MM.1S (cell line): ENCODE measurements at regions not wholly inside any gene's neighbourhood (a gene's known extent, or its start where the extent isn't known, plus 50 kb on each side); places are given as distances from the start of the nearest gene placed in this dataset.

ENCODE experiments used
- DNase-seq: peaks from one replicate; pipeline ENCODE4 v3.0.0-alpha.2; 2015
- H2AFZ ChIP-seq: fragments of 300-600 bp; sonication (generic); 2 replicates; pipeline ENCODE4 v1.6.0; 2016; ENCODE audit warnings: antibody characterized with exemption, low read length
- H3F3A ChIP-seq: fragments of 300-600 bp; sonication (generic); 2 replicates; pipeline ENCODE4 v1.6.1; 2016; ENCODE audit warnings: mild to moderate bottlenecking, antibody characterized with exemption, low read length, moderate library complexity, mixed read lengths; ENCODE audit not compliant: insufficient read depth
- H3K27ac ChIP-seq: fragments of 300-600 bp; sonication (generic); 2 replicates; pipeline ENCODE4 v1.5.1; 2016; ENCODE audit warnings: mild to moderate bottlenecking, low read length
- H3K27me3 ChIP-seq: fragments of 300-600 bp; sonication (generic); replicated peaks from 2 replicates; pipeline ENCODE4 v1.6.0; 2016; ENCODE audit warnings: low read length; ENCODE audit not compliant: insufficient read depth
- H3K36me3 ChIP-seq: fragments of 300-600 bp; sonication (generic); replicated peaks from 2 replicates; pipeline ENCODE4 v1.6.1; 2016; ENCODE audit warnings: mild to moderate bottlenecking, low read length, mixed read lengths; ENCODE audit not compliant: insufficient read depth
- H3K4me1 ChIP-seq: fragments of 300-600 bp; sonication (generic); 2 replicates; pipeline ENCODE4 v1.6.1; 2016; ENCODE audit warnings: low read length, mixed read lengths
- H3K4me2 ChIP-seq: fragments of 300-600 bp; sonication (generic); 2 replicates; pipeline ENCODE4 v1.6.0; 2016; ENCODE audit warnings: low read depth, low read length
- H3K4me3 ChIP-seq: fragments of 300-600 bp; sonication (generic); 2 replicates; pipeline ENCODE4 v1.5.1; 2016; ENCODE audit warnings: low read length, mixed read lengths
- H3K79me2 ChIP-seq: fragments of 300-600 bp; sonication (generic); 2 replicates; pipeline ENCODE4 v1.6.1; 2016; ENCODE audit warnings: mixed run types, low read length, mixed read lengths
- H3K9ac ChIP-seq: fragments of 300-600 bp; sonication (generic); 2 replicates; pipeline ENCODE4 v1.6.1; 2016; ENCODE audit warnings: low read length, mixed read lengths
- H3K9me2 ChIP-seq: fragments of 300-600 bp; sonication (generic); replicated peaks from 2 replicates; pipeline ENCODE4 v1.6.1; 2016; ENCODE audit warnings: mild to moderate bottlenecking, low read length, mixed read lengths; ENCODE audit not compliant: insufficient read depth
- H3K9me3 ChIP-seq: fragments of 300-600 bp; sonication (generic); replicated peaks from 2 replicates; pipeline ENCODE4 v1.6.1; 2016; ENCODE audit warnings: mild to moderate bottlenecking, low read length, mixed read lengths; ENCODE audit not compliant: insufficient read depth
- H4K20me1 ChIP-seq: fragments of 300-600 bp; sonication (generic); 2 replicates; pipeline ENCODE4 v1.6.1; 2016; ENCODE audit warnings: mild to moderate bottlenecking, low read length, moderate library complexity, mixed read lengths; ENCODE audit not compliant: insufficient read depth
- CTCF ChIP-seq: fragments of 300-600 bp; sonication (generic); IDR thresholded peaks from 2 replicates; pipeline ENCODE4 v1.5.1; 2016; ENCODE audit warnings: antibody characterized with exemption, low read length, mixed read lengths
- EZH2 ChIP-seq: fragments of 300-600 bp; sonication (generic); optimal IDR thresholded peaks from 2 replicates; pipeline ENCODE3; 2017; ENCODE audit warnings: low read depth, mild to moderate bottlenecking, antibody characterized with exemption, low read length, mixed read lengths
- EZH2phosphoT487 ChIP-seq: fragments of 300-600 bp; sonication (generic); IDR thresholded peaks from 2 replicates; pipeline ENCODE4 v1.6.1; 2018; ENCODE audit warnings: antibody characterized with exemption, low read length

GRCh38 chr17:53680745-53681144 is 142.0 kb upstream of the KIF2B start:
- Histone ChIP-seq H3K36me3 (no peaks in the 10 kb centered on the region), H3K9me2 (no peaks in the 10 kb centered on the region), H3K9ac (no peak overlapping the region), H3K9me3 (no peaks in the 10 kb centered on the region), H3K4me2 (no peak overlapping the region), H3K4me1 (peaks cover 5% of the 10 kb centered on the region; the same call in 1 of the 2 replicates), H3F3A (no peaks in the 10 kb centered on the region), H4K20me1 (no peaks in the 10 kb centered on the region), H3K79me2 (no peaks in the 10 kb centered on the region), H2AFZ (no peak overlapping the region), H3K4me3 (no peak overlapping the region), H3K27me3 (no peaks in the 10 kb centered on the region), H3K27ac (no peak overlapping the region)
- DNase-seq = no peak
- no peak for TF ChIP-seq EZH2phosphoT487
- TF ChIP-seq CTCF = no peak
- no peak for TF ChIP-seq EZH2

DNA sequence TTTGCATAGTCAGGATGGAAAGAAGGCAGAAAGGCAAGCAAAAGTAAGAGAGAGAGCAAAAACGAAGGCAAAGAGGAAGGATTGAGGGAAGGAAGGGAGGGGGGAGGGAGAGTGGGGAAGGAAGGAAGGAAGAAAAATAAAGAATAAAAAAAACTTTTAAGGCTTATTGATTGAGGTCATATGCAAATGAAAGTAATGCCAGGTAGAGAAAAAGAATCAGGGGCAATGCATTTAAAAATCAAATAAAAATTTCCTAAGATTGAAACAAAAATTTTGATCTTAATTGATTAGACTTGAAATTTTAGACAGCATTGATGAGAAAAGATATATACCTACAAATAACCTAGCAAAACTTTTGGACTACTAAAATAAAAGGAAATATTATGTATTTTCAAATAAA is 153.9 kb upstream of the KIF2B start:
- Histone ChIP-seq H3K4me1 (no peaks in the 10 kb centered on the region), H3K27me3 (no peaks in the 10 kb centered on the region), H3K4me2 (no peak overlapping the region), H3F3A (0 out of 2 replicates have a peak, but pooled peaks cover 2% of the 10 kb centered on the region), H2AFZ (no peak overlapping the region), H4K20me1 (no peaks in the 10 kb centered on the region), H3K36me3 (no peaks in the 10 kb centered on the region), H3K4me3 (no peak overlapping the region), H3K9me2 (no peaks in the 10 kb centered on the region), H3K9me3 (no peaks in the 10 kb centered on the region), H3K9ac (no peak overlapping the region), H3K27ac (no peak overlapping the region), H3K79me2 (no peaks in the 10 kb centered on the region)
- no peak for DNase-seq
- TF ChIP-seq CTCF (no peak), EZH2 (no peak), EZH2phosphoT487 (no peak)

DNA sequence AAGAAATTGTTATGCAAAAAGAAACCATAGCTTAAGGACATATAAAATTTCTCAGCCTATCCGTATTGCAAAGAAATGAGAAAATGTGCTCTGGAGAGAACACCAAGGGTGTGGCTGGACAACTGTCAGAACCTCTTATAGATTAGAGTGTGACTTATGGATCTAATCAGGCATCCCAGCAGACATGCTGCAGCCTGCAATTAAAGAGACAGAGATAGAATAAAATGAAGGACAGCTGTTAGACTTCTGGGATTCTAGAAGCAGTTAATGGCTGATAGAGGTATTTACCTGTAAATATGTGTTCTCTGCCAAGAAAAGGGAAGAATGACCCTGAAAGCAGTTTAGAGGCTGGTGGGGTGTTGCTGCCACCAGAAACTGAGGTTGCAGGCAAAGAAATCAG is 160.1 kb upstream of the KIF2B start:
- Histone ChIP-seq H3K9me3 (no peaks in the 10 kb centered on the region), H3K4me1 (no peaks in the 10 kb centered on the region), H4K20me1 (no peaks in the 10 kb centered on the region), H3K4me2 (no peak overlapping the region), H3K79me2 (no peaks in the 10 kb centered on the region), H3K36me3 (no peaks in the 10 kb centered on the region), H3K27me3 (no peaks in the 10 kb centered on the region), H3K9me2 (no peaks in the 10 kb centered on the region), H3K4me3 (no peak overlapping the region), H3F3A (no peaks in the 10 kb centered on the region), H3K9ac (no peak overlapping the region), H3K27ac (no peak overlapping the region), H2AFZ (no peak overlapping the region)
- TF ChIP-seq EZH2phosphoT487 (no peak), CTCF (no peak), EZH2 (no peak)
- no peak for DNase-seq

GRCh38 chr17:53659181-53659580 is 163.5 kb upstream of the KIF2B start:
- Histone ChIP-seq H3K79me2 (no peaks in the 10 kb centered on the region), H3K9ac (no peak overlapping the region), H3F3A (no peaks in the 10 kb centered on the region), H3K9me2 (no peaks in the 10 kb centered on the region), H3K4me2 (no peak overlapping the region), H3K36me3 (no peaks in the 10 kb centered on the region), H3K27ac (no peak overlapping the region), H4K20me1 (no peaks in the 10 kb centered on the region), H3K4me3 (no peak overlapping the region), H2AFZ (no peak overlapping the region), H3K27me3 (no peaks in the 10 kb centered on the region), H3K4me1 (no peaks in the 10 kb centered on the region), H3K9me3 (no peaks in the 10 kb centered on the region)
- DNase-seq = no peak
- TF ChIP-seq EZH2phosphoT487 (no peak), EZH2 (no peak), CTCF (no peak)
